ENCODE measurements at regions not wholly inside any gene's neighbourhood (a gene's known extent, or its start where the extent isn't known, plus 50 kb on each side); places are given as distances from the start of the nearest gene placed in this dataset.

- DNase-seq (ENCODE audit: low spot score): no peak
- intact Hi-C loops (cut with DNase I): no loop called here
Observed at GRCh38 chr9:126205845-126206498, 120.7 kb upstream of the MVB12B start.

GRCh38 chr9:126207256-126207655 is 119.4 kb upstream of the MVB12B start:
- no peak for DNase-seq (ENCODE audit: low spot score)
- intact Hi-C loops (cut with DNase I): no loop called here

- DNase-seq (ENCODE audit: low spot score): no peak
- intact Hi-C loops (cut with DNase I): no loop called here
Observed at GRCh38 chr9:126208216-126208758, 118.3 kb upstream of the MVB12B start.

GRCh38 chr9:126211441-126212074 is 115.1 kb upstream of the MVB12B start:
- DNase-seq (ENCODE audit: low spot score): no peak
- intact Hi-C loops (cut with DNase I): no loop called here

GRCh38 chr9:126215486-126215885 is 111.1 kb upstream of the MVB12B start:
- no peak for DNase-seq (ENCODE audit: low spot score)
- intact Hi-C loops (cut with DNase I): no loop called here

GRCh38 chr9:126216826-126217225 is 109.8 kb upstream of the MVB12B start:
- intact Hi-C loops (cut with DNase I): no loop called here
- no peak for DNase-seq (ENCODE audit: low spot score)

- intact Hi-C loops (cut with DNase I): no loop called here
Observed at GRCh38 chr9:126217250-126217653, 109.4 kb upstream of the MVB12B start.

GRCh38 chr9:126217797-126218196 is 108.8 kb upstream of the MVB12B start:
- intact Hi-C loops (cut with DNase I): no loop called here
- DNase-seq (ENCODE audit: low spot score): no peak

More at GRCh38 chr9:126217250-126217653, 109.4 kb upstream of the MVB12B start:
- no peak for DNase-seq (ENCODE audit: low spot score)

- intact Hi-C loops (cut with DNase I): no loop called here
- DNase-seq (ENCODE audit: low spot score): no peak
Observed at GRCh38 chr9:126218359-126219125, 108.1 kb upstream of the MVB12B start.

- intact Hi-C loops (cut with DNase I): no loop called here
- no peak for DNase-seq (ENCODE audit: low spot score)
Observed at GRCh38 chr9:126219166-126219565, 107.5 kb upstream of the MVB12B start.

- intact Hi-C loops (cut with DNase I): loop anchor here (10.0 kb wide), 2 partner anchors 475 to 665 kb away; partner anchors contain the start of gene PBX3
- DNase-seq (ENCODE audit: low spot score): no peak
Observed at GRCh38 chr9:126219648-126220063, 107.0 kb upstream of the MVB12B start.

GRCh38 chr9:126221480-126221879 is 105.1 kb upstream of the MVB12B start:
- no peak for DNase-seq (ENCODE audit: low spot score)
- intact Hi-C loops (cut with DNase I): loop anchor here (10.0 kb wide), 2 partner anchors 477 to 667 kb away; partner anchors contain the start of gene PBX3

- no peak for DNase-seq (ENCODE audit: low spot score)
- intact Hi-C loops (cut with DNase I): loop anchor here (10.0 kb wide), 2 partner anchors 478 to 668 kb away; partner anchors contain the start of gene PBX3
Observed at GRCh38 chr9:126222363-126222834, 104.2 kb upstream of the MVB12B start.

GRCh38 chr9:126222835-126223431 is 103.7 kb upstream of the MVB12B start:
- no peak for DNase-seq (ENCODE audit: low spot score)
- intact Hi-C loops (cut with DNase I): loop anchor here (10.0 kb wide), 2 partner anchors 478 to 668 kb away; partner anchors contain the start of gene PBX3

- intact Hi-C loops (cut with DNase I): loop anchor here (10.0 kb wide), 2 partner anchors 479 to 669 kb away; partner anchors contain the start of gene PBX3
Observed at GRCh38 chr9:126223798-126224531, 102.7 kb upstream of the MVB12B start.

GRCh38 chr9:126225611-126226609 is 100.7 kb upstream of the MVB12B start:
- DNase-seq (ENCODE audit: low spot score): no peak
- intact Hi-C loops (cut with DNase I): loop anchor here (10.0 kb wide), 2 partner anchors 481 to 671 kb away; partner anchors contain the start of gene PBX3

More at GRCh38 chr9:126223798-126224531, 102.7 kb upstream of the MVB12B start:
- no peak for DNase-seq (ENCODE audit: low spot score)

Data from cardiac septum (tissue), 1 donor.